Neutrophil (primary cell): ENCODE measurements at regions not wholly inside any gene's neighbourhood (a gene's known extent, or its start where the extent isn't known, plus 50 kb on each side); places are given as distances from the start of the nearest gene placed in this dataset.

Experiments
- H3K27ac ChIP-seq: fragments of 200-600 bp; sonication (generic); 2 replicates; pipeline ENCODE4 v1.5.1; 2016; ENCODE audit warnings: mild to moderate bottlenecking, moderate library complexity
- H3K27me3 ChIP-seq: fragments of 200-600 bp; sonication (generic); 2 replicates; pipeline ENCODE4 v1.6.0; 2016; ENCODE audit warnings: mild to moderate bottlenecking
- H3K36me3 ChIP-seq: fragments of 200-600 bp; sonication (generic); 2 replicates; pipeline ENCODE4 v1.5.1; 2017
- H3K4me1 ChIP-seq, 2 experiments: fragments of 200-600 bp in 1 of 2; sonication (generic) in 1 of 2; 1 replicate in 1 of 2; 2 replicates in 1 of 2; pipeline versions ENCODE4 v1.5.1 to v1.6.1; 2013 to 2016; ENCODE audit warnings: low read depth in 1 of 2, low read length in 1 of 2, mild to moderate bottlenecking in 1 of 2, moderate library complexity in 1 of 2; ENCODE audit not compliant: control insufficient read depth in 1 of 2, insufficient read depth in 1 of 2
- H3K4me3 ChIP-seq, 2 experiments: fragments of 200-600 bp in 1 of 2; sonication (generic) in 1 of 2; 1 replicate in 1 of 2; 2 replicates in 1 of 2; pipeline ENCODE4 v1.5.1; 2013 to 2016; ENCODE audit warnings: low read depth in 1 of 2, low read length in 1 of 2, mild to moderate bottlenecking in 1 of 2, moderate library complexity in 1 of 2
- H3K9me3 ChIP-seq: fragments of 200-600 bp; sonication (generic); 2 replicates; pipeline ENCODE4 v1.5.1; 2016
- CTCF ChIP-seq: fragments of 200-600 bp; sonication (generic); IDR thresholded peaks from 2 replicates; pipeline ENCODE4 v1.5.1; 2016; ENCODE audit warnings: antibody characterized with exemption

- no peaks in the 10 kb centered on the region for H3K4me1 ChIP-seq
- H3K4me3 ChIP-seq: no peak overlapping the region
- TF ChIP-seq CTCF: no peak
- no peaks in the 10 kb centered on the region for H3K9me3 ChIP-seq
- H3K27me3 ChIP-seq: no peaks in the 10 kb centered on the region
- no peaks in the 10 kb centered on the region for H3K36me3 ChIP-seq
- no peak overlapping the region for H3K27ac ChIP-seq
These were observed 63.9 kb upstream of the VAV3 start for GRCh38 chr1:108028841-108029388.

- TF ChIP-seq CTCF: no peak
- no peaks in the 10 kb centered on the region for H3K9me3 ChIP-seq
- H3K36me3 ChIP-seq: no peaks in the 10 kb centered on the region
- H3K27ac ChIP-seq: no peak overlapping the region
- no peaks in the 10 kb centered on the region for H3K4me1 ChIP-seq
- H3K27me3 ChIP-seq: no peaks in the 10 kb centered on the region
- H3K4me3 ChIP-seq: no peak overlapping the region
These were observed 62.4 kb upstream of the VAV3 start for GRCh38 chr1:108027389-108027788.

- Histone ChIP-seq H3K36me3 (no peaks in the 10 kb centered on the region), H3K27ac (no peak overlapping the region), H3K9me3 (no peaks in the 10 kb centered on the region), H3K27me3 (no peaks in the 10 kb centered on the region), H3K4me1 (no peaks in the 10 kb centered on the region), H3K4me3 (no peak overlapping the region)
- no peak for TF ChIP-seq CTCF
These were observed 52.7 kb upstream of the VAV3 start for GRCh38 chr1:108017698-108018097.

GRCh38 chr1:108016451-108016920 lies 51.5 kb upstream of the VAV3 start:
- no peaks in the 10 kb centered on the region for H3K27me3 ChIP-seq
- no peaks in the 10 kb centered on the region for H3K9me3 ChIP-seq
- H3K4me1 ChIP-seq: no peaks in the 10 kb centered on the region
- no peak overlapping the region for H3K4me3 ChIP-seq
- H3K27ac ChIP-seq: no peak overlapping the region
- no peak for TF ChIP-seq CTCF
- H3K36me3 ChIP-seq: no peaks in the 10 kb centered on the region
